NCI-H345 treated with DMSO at 0.1 percent for 48 hours (cell line): ENCODE measurements at regions not wholly inside any gene's neighbourhood (a gene's known extent, or its start where the extent isn't known, plus 50 kb on each side); places are given as distances from the start of the nearest gene placed in this dataset.
A peak's percentile ranks its signal among the peaks of the same experiment; 100 is the strongest.

Experiments used
- DNase-seq: peaks from one replicate; lab custom pipeline; 2025; ENCODE audit not compliant: unreplicated experiment; lab: John Stamatoyannopoulos, UW

DNA sequence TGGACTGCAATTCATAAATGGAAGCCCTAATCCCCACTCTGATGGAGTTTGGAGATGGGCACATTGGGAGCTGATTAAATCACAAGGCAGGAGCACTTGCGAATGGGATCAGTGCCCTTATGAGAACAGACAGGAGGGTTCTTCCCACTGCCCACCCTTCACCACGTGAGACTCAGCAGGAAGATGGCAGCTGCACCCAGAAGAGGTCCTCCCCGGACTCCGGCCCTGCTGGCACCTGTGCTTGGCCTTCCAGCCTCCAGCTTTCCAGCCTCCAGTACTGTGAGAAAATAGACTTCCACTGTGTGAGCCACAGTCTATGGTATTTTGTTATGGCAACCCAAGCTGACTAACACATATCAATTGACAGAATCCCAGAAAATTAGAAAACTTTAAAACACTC lies 267.6 kb upstream of the SALL3 start:
- no peak for DNase-seq

DNA sequence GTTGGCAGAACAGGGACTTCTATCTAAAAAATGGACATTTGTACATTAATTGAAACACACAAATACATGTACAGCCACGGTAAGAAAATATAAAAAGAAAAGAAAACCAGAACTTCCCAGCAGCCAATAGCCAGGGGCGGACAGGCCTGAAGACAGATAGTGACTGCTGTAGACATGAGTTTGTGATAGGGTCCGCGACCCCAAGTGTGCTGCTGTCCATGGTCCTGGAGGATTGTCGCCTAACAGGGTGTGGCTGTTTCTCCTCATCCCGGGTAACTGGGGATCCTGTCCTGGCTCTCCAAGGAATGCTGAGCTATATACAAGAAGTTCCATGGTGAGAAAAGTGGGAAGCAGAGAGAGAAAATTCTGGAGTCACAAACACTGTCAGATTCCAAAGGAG lies 266.5 kb upstream of the SALL3 start:
- DNase-seq: no peak

DNA sequence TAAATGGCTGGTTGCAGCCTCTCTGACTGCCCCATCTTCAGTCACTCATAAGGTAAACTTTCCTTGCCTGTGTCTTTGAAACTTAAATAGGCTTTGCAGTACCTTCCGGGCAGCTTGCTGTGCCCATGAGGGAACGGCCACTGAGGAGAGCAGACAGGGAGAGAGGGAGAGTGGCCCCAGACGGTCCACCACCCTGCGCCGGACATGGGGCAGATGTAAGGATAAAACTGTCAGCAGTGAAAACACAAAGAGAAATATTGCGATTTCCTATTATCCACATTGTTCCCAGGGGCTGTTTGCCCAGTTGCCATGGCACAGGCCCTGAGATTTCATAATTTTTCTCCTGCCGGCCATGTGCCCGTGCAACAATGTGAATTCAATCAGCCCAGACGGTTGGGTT lies 265.9 kb upstream of the SALL3 start:
- no peak for DNase-seq

DNA sequence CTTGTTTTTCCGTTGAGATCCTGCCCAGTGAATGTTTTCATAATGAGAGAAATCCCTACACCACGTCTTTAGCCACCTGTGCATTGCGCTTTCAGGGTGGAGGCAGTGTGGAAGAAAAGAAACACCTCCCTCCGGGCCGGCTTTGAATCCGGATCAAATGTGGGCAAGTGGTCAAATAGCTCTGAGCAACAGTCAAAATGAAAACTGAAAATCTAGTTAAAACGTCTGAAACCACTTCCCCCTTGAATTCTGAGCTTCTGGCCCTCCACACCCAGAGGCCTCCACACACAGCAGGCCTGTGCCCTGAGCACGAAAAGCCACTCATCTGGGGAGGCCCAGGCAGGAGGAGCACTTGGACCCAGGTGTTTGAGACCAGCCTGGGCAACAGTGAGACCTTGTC lies 263.6 kb upstream of the SALL3 start:
- DNase-seq: no peak

DNA sequence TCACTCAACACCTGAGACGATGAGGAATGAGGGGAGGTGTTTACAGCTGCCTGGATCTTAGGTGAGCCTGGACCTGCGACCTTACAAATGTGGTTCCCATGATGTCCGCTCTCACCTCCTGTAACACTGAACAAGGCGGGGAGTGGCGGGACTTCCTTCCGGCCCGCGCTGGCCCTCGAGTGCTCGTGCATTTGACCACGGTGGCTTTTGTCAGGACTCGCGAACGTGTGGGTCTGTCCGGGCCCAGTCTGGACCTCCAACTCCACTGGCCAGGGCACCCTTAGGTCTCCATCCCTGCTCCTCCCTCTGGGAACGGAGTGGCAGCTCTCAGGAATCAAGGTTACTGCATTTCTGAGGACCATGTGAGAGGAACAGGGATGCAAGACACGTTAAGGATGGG lies 263.0 kb upstream of the SALL3 start:
- no peak for DNase-seq

DNA sequence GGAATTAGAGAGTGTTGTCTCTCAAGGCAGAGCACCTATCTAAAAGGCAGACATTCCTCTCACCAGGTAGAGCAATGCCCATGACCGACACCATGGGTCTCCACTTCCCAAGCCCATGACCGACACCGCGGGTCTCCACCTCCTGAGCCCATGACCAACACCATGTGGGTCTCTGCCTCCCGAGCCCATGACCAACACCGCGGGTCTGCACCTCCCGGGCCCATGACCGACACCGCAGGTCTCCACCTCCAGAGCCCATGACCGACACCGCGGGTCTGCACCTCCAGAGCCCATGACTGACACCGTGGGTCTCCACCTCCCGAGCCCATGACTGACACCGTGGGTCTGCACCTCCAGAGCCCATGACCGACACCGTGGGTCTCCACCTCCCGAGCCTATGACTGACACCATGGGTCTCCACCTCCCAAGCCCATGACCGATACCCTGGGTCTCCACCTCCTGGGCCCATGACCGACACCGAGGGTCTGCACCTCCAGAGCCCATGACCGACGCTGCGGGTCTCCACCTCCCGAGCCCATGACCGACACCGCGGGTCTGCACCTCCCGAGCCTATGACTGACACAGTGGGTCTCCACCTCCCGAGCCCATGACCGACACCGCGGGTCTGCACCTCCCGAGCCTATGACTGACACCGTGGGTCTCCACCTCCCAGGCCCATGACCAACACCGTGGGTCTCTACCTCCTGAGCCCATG lies 262.4 kb upstream of the SALL3 start:
- DNase-seq: no peak

DNA sequence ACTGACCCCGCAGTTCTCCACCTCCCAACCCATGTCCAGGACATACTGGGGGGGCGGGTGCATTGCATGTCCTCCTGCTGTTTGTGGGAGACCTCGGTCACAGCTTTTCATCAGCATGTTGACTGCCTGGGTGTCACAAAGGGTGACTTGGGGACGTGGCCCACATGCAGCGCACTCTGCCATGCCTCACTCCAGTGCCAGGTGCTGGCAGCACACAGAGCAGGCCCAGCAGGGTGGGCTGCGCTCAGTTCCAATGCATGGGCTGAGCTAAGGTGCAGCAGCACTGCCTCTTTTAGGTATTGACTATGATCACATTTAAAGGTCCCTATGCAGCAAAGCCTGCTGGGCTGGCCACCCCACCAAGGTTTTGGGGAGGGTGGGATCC lies 261.9 kb upstream of the SALL3 start:
- DNase-seq: no peak

DNA sequence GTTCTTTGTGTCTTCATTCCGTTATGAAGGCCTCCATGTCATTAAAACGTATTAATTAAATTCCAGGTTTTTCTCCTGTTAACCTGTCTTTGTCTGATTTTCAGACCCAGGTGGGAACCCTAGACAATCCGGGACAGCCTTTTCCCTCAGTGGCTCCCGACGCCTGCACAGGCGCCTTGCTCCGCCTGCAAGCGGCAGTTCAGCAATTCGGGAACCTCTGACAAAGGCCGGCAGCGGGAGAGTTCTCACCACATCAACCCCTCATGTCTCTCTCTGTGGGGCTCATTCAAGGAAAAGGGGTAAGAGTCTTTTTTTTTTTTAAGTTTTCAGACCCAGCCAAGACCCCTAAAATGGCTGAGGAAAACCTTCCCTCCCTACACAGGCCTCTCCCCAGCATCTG lies 259.8 kb upstream of the SALL3 start:
- DNase-seq: no peak

DNA sequence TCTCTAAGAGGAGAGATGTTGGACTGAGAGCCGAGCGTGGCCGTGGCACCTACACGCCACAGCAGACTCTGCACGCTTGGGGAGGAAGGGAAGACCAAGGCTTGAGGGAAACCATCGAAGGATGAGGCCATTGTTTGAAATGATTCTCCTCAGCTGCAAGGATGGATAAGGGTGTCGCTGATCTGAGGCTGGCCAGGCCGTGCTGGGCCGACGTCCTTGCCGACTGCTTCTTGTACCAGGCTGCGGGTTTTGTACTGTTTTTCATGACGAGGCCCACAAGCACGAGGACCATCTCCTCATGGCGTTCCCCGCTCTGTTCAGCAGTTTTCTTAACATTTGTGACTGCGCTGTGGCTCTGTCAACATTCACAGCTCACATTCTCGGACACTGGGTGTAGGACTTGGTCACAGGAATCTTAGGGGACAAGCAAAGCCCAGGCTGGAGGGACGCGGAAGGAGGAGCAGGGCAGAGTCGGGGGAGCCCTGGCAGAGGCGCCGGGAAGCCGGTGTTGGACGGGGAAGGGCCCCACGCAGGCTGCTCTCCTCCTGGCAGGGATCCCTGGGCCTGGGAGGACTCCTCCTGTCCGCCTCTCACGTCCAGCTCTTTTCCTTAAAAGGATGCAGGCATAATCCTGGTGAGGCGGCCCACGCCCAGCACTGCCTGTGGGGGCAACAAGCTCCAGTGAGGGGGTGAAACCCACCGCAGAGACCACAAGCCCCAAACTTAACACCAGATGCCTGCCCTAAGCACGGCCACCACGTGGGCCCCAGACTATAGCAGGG lies 259.0 kb upstream of the SALL3 start:
- no peak for DNase-seq

DNA sequence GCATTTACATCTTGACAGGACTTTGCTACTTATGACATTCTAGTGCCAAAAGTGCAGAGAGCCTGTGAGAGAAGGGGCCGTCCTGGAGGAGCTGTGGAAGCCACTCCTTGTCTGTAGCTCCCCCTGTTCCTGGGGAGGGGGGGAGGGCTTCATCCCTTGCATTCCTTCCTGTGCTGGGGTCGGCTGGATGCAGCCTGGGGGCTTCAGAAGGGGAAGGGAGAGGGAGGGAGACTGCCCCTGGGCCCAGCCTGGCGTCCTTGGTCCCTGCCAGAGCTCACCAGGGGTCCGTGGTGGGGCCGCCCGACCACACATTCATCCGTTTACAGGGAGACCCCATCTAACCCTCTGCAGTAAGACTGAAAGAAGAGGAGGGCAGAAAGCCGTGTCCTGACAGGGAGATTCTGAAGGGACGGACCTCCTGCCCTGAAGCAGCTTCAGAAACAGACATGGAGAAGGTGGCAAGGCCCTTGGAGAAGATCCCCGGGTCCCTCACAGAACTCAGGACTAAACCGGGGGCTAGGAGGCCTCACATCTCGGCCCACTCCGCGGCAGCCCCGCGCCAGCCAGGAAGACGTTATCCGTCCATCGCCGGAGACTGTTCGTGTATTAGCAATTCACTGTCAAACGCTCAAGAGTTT lies 258.3 kb upstream of the SALL3 start:
- DNase-seq: no peak

DNA sequence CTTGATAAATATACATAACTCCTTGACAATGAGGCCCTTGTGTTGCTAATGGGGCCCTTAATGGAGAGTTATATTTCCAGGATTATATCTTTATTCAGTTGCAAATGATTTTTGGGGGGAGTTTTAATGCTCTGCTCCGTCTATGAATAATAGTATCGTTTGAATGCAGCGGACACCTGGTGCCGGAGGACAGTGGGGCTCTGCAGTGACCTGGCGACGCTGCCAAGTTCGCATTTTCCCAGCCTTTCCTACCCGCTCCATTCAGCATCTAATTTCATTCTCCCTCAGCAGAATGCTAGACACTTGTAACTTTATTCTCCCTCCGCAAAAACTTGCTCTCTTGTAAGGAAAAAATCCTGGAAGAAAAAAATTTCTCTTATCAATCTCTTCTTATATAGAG lies 257.6 kb upstream of the SALL3 start:
- peak; percentile 57 for DNase-seq

DNA sequence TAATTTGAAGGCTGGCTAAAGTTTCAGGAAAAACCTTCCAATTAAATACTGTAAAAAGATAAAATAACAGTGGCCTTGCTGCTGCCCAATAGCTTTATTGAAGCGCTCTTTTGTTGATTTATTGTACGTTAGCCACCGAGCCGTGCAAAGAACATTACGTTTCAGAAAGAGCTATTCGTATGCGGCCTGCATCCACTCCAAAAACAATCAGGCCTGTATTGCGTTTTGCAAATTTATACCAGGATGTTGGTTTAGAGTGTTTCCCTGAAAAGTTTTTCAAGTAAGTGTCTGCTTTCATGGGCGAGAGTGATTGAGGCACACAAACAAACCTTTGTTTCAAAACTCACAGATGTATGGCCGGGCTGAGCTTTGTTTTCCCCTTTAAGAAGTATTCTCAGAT lies 257.2 kb upstream of the SALL3 start:
- peak; percentile 57 for DNase-seq

DNA sequence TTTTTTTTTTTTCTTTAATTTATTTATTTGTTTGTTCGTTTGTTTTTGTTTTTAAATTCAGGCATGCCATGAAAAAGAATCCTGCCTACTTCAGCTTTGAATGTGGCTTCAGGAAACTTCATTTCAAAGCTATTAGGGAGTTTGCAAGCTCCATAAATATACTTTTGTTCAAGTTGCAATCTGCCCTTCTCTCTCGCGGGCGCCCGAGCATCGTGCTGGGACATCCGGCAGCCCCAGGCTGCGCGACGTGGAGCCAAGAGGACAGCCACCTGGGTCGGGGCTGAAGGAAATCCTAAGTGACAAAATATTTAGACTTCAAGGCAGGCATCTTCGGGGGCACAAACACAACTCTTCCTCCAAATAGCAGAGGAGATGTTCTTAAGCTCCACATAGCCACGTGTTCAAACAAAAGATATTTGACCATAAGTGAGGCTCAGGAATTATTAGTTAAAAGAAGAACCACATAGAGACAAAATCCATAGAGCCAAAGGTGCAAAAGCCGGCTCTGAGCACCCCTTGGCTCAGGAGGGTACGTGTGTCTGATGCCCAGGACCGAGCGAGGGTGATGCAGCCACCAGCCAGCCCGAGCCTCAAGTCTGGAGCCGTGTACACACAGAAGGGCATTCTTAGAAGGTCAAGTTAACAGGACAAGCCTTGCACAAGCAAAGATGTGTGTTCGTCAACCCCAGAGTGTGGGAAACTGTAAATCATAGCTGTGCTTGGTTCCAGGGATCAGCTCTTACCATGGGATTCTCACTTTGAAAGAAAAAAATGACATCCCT lies 256.5 kb upstream of the SALL3 start:
- DNase-seq: no peak

DNA sequence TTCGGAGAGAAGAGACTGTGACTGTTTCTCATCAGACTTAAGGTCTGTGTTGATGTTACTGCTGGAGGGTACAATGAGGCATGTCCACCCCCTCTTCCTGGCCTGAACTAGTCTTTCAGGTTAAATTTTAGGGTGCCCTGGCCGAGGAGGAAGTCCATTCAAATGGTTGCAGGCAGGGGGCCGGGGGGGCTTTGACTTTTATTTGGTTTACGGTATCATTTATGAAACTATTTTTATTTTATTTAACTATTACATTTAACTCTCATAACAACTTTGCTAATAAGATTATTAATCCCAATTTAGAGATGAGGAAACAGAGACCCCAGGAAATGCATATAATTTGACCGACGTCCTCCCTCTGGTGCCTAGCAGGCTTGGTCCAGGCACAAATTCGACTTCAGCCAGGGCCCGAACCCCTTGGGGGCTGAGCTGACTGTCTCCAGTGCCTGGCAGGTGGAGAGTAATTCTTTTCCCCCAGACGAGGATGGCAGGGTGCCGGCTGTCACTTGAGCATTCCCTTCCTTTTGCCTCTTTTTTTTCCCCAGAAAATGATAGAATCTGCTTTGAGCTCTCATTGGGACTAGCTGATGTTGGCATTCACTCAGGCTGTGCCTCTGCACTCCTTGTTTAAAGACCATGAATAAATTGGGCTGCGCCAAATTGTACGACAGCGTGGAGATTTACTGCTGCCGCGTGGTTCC lies 255.3 kb upstream of the SALL3 start:
- DNase-seq: no peak

DNA sequence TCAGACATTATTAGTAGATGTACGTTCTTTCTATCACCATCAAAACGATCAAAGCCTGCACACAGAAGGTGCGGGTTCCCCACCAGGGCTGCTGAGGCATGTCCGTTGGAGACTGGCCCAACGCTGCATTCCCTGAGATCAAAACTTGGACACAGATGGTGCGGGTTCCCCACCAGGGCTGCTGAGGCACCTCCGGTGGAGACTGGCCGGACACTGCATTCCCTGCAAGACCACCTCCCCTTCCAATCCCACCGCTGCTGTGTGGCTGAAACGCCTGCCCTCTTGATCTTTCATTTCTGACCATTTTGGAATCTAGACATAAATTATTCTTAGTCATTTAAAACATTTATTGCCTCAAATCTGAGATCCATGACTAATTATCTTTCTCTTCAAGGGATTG lies 254.2 kb upstream of the SALL3 start:
- no peak for DNase-seq

DNA sequence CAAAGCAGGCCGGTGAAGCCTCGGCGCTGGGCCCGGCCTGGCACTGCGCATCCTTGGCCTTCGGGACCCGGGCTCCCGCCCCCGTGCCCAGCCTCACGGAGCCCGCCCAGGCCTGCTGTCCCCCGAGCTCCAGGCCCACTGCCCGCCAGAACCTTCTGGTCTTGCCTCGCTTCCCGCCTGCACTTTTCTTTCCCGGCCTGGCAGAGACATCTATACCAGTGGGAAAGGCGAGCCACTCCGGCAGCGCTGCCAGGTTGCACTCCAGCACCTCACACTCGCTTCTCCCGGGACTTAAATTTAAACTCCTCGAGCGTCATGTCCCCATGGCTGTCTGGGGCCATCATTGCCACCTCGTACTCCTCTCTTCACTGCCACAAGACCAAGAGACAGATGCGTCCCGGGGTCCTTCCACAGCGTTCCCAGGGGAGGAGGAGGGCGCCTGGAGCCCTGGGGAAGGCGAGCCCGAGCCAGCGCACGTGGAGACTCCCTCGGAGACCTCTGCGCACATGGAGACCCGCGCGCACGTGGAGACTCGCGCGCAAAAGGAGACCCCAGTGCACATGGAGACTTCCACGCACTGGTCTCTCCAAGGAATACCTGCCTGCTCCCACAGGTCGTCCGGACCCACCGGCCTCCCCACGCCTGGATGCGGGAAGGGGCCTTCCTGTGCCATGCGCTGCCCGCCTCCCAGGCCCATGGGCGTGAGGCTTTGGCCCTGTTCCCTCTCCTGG lies 253.1 kb upstream of the SALL3 start:
- no peak for DNase-seq

DNA sequence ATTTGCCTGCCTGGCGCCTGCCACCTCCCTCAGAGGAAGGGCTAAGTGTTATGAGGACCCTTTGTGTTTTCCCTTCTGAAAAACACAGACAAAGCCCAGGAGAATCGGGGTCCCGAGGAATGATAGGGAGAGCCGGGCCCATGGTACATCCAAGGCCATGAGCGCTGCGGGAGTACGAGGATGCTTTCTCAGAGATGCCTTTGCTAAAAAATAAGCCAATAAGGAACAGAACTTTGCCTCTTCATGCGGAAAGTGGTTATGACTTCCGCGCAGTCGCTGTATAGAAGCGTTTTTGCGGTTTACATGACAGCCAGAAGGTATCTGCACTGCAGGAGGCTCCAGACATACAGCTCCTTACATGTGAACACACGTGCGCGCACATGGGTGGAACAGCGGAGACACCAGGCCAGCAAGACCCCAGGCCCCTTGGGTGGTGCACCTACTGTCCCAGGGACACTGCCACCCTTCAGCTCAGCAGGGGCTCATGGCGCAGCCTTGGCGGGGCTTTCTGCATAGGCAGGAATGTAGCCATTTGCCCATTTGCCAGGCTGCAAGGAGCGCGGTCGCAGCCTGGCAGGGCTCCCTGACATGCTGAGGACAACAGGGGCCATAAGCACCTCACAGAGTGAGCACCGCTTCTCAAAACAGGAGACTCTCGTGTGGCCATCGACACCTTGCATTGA lies 252.4 kb upstream of the SALL3 start:
- no peak for DNase-seq

DNA sequence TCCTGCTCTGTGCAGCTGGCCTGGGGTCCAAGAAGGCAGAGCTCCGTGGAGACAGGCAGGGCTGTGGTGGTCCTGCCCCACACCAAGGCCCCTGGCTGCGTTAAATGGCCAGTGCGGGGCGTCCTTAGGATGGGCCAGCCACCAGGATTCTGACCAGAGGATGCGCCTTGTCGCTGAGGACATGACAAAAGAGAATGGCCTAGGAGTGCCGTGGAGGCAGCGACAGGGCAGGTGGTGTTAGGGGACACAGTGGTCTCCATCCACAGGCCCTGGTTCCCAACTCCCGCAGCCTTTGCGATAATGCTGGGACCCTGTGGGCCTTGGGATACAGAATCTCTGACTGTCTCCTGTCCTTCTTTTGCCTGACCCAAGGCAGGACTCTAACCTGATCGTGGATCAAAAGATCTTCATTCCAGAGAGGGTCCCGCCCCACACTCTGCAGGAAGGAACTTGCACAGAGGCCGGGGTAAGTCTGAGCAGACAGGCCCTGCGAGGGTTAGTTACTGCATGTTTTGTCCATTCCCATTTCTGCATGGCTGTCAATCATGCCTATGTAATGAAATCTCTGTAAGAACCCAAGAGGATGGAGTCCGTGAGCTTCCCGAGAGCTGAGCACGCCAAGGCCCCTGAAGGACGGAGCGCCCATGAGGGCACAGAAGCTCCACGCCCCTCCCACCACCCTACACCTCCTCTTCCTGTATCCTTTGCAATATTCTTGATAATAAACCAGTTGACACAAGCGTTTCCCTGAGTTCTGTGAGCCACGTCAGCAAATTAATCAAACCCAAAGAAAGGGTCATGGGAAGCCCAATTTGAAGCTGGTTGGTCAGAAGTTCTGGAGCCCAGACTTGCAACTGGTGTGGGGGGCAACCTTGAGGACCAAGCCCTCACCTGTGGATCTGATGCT lies 251.5 kb upstream of the SALL3 start:
- no peak for DNase-seq
